ENCODE measurements at regions not wholly inside any gene's neighbourhood (a gene's known extent, or its start where the extent isn't known, plus 50 kb on each side); places are given as distances from the start of the nearest gene placed in this dataset.

DNA sequence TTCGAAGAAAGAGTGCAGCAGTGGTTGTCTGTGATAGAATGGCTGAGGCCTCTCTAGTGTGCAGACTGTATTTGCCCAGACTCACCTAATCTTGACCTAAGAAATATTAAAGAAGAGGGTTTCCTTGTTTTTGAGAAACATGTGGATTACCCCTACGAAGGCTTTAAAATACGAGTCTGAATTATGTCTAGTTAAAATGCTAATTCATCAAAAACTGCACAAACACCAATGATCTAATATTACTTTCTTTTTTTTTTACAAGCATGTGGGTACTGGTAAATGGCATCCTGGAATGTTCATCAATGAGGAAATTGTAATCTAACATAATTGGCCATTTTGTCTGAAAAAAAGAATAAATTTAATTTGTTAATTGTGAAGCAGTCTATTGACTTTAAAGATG, 510.9 kb downstream of the EPM2A start:
- H3K27ac ChIP-seq, result no peak overlapping the region

DNA sequence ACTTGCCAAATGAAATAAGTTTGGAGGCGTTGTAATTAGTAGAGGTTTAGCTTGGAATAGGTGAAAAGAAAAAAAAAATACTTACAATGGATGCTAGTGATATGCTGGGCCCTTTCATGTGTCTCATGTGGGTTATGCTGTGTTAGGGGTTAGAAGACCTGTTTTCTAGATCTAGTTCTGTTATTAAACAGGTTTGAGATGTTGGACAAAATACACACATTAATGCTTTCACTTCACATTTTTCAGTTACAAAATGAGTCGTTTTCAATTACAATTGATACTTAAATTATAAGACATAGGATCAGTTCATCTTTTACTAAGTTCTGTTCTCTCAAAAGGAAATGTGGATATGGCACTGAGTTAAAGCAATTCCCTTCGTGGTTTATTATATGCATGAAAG, 509.8 kb downstream of the EPM2A start:
- TF ChIP-seq, protein P1, sequence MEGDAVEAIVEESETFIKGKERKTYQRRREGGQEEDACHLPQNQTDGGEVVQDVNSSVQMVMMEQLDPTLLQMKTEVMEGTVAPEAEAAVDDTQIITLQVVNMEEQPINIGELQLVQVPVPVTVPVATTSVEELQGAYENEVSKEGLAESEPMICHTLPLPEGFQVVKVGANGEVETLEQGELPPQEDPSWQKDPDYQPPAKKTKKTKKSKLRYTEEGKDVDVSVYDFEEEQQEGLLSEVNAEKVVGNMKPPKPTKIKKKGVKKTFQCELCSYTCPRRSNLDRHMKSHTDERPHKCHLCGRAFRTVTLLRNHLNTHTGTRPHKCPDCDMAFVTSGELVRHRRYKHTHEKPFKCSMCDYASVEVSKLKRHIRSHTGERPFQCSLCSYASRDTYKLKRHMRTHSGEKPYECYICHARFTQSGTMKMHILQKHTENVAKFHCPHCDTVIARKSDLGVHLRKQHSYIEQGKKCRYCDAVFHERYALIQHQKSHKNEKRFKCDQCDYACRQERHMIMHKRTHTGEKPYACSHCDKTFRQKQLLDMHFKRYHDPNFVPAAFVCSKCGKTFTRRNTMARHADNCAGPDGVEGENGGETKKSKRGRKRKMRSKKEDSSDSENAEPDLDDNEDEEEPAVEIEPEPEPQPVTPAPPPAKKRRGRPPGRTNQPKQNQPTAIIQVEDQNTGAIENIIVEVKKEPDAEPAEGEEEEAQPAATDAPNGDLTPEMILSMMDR (IDR thresholded peaks at IDR 0.05), result no peak
- no peak for TF ChIP-seq ZFX (IDR thresholded peaks at IDR 0.05; ENCODE audit: borderline replicate concordance)
- no peak overlapping the region for H3K27ac ChIP-seq

More for the DNA sequence above, 510.9 kb downstream of the EPM2A start:
- TF ChIP-seq ZFX (IDR thresholded peaks at IDR 0.05; ENCODE audit: borderline replicate concordance), result no peak
- TF ChIP-seq, protein P1 (IDR thresholded peaks at IDR 0.05), result no peak

DNA sequence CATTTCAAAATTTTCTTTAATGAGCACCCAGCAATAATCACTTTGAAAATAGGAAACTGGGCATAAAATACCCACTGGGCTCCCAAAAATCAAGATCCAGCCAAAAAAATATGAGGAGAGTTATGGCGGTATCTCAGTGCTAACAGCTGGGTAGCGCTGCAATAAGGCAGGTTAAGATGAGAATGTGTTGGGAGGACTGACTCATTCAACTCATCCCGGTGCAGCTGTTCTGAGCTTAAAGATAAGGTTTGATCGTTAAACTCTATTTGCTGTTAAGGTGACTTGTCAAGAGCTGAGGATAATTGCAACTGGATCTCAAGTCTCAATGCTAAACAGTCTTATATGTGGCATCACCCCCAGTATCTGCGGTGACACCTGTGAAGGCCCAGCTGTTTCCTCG, 507.7 kb downstream of the EPM2A start:
- TF ChIP-seq, protein P1 (IDR thresholded peaks at IDR 0.05), result no peak
- TF ChIP-seq ZFX (IDR thresholded peaks at IDR 0.05; ENCODE audit: borderline replicate concordance), result no peak

DNA sequence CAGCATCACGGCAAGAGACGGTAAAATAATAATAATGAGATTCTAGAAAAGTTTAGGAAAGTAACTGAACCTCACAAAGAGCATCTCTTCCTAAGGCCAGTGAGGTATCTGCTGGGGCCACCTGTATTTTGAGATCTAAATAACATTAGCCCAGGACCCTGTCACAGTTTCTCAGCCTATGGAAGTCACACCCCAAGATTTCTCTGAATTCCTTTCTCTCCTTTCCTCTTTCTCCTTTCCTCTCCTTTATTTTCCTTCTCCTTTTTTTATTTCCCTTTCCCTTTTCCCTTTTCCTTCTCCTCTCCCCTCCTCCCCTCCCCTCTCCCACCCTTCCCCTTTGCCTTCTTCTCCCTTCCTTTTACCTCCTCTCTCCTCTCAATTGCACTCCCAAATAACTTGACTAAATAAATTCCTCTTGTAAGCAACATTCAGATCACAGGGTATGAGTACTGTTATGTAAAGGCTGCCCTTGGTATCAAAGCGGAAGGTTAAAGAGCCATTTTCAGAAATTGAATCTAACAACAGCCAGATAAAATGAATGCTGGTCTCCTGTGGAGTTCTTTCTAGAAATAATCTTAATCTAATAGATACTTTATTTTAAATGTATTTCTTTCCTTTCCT, 506.2 kb downstream of the EPM2A start:
- TF ChIP-seq, protein P1 (IDR thresholded peaks at IDR 0.05), result no peak
- TF ChIP-seq ZFX (IDR thresholded peaks at IDR 0.05; ENCODE audit: borderline replicate concordance), result no peak

More for the DNA sequence above, 507.7 kb downstream of the EPM2A start:
- no peak overlapping the region for H3K27ac ChIP-seq

DNA sequence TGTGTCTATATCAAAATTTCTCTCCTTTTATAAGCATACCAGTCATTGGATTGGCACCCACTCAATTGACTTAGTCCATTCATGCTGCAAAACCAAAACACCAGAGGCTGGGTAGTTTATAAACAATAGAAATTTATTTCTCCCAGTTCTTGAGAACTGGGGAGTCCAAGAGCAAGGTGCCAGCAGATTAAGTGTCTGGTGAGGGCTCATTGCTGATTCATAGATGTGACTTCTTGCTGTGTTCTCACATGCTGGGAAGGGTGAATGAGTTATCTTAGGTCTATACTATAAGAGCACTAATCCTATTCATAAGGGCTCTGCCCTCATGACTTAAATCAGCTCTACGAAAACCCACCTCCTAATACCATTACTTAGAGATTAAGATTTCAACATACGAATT, 501.4 kb downstream of the EPM2A start:
- TF ChIP-seq ZFX (IDR thresholded peaks at IDR 0.05; ENCODE audit: borderline replicate concordance), result no peak
- TF ChIP-seq, protein P1 (IDR thresholded peaks at IDR 0.05), result no peak
- H3K27ac ChIP-seq, result no peak overlapping the region

More for the DNA sequence above, 506.2 kb downstream of the EPM2A start:
- H3K27ac ChIP-seq, result no peak overlapping the region

DNA sequence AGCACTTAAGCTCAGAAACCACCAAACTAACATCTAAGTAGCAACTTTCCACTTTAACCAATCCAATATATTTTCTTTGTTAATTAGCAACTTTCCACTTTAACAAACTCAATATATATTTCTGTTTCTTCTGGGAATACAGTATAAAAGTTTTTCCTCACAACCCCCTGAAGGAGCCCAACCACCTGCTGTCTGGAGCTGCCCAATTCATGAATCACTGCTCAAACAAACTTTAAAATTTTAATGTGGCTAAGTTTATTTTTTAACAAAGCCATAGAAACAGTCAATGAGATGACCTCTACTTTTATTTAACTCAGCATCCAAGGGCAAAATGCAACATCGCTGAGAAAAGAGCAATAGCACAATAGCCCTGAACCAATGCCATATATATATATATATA, 500.1 kb downstream of the EPM2A start:
- H3K27ac ChIP-seq, result no peak overlapping the region
- TF ChIP-seq ZFX (IDR thresholded peaks at IDR 0.05; ENCODE audit: borderline replicate concordance), result no peak
- TF ChIP-seq, protein P1 (IDR thresholded peaks at IDR 0.05), result no peak

DNA sequence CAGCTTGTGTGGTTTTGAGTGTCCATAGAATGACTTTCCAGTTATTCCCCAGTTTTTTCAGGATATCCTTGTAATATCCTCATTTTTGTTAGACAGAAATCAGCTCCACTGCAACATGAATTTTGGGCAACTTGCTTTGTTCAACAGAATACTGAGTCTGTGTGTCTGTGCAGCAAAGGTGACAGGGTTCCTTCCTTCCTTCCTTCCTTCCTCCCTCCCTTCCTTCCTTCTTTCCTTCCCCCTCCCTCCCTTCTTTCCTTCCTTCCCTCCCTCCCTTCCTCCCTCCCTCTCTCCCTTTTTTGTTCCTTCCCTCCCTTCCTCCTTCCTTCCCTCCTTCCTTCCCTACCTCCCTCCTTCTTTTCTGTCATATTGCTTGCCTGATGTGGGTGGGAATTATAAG, 496.5 kb downstream of the EPM2A start:
- no peak for TF ChIP-seq ZFX (IDR thresholded peaks at IDR 0.05; ENCODE audit: borderline replicate concordance)
- TF ChIP-seq, protein P1 (IDR thresholded peaks at IDR 0.05), result no peak
- H3K27ac ChIP-seq, result no peak overlapping the region

Data from 22Rv1 (cell line).